ENCODE measurements at regions not wholly inside any gene's neighbourhood (a gene's known extent, or its start where the extent isn't known, plus 50 kb on each side); places are given as distances from the start of the nearest gene placed in this dataset.
A peak's percentile ranks its signal among the peaks of the same experiment; 100 is the strongest.
"Not testable (repeated sequence)": the region's sequence is repeated elsewhere in the genome, so short reads cannot be mapped to it uniquely, and the experiment has no call there.

DNA sequence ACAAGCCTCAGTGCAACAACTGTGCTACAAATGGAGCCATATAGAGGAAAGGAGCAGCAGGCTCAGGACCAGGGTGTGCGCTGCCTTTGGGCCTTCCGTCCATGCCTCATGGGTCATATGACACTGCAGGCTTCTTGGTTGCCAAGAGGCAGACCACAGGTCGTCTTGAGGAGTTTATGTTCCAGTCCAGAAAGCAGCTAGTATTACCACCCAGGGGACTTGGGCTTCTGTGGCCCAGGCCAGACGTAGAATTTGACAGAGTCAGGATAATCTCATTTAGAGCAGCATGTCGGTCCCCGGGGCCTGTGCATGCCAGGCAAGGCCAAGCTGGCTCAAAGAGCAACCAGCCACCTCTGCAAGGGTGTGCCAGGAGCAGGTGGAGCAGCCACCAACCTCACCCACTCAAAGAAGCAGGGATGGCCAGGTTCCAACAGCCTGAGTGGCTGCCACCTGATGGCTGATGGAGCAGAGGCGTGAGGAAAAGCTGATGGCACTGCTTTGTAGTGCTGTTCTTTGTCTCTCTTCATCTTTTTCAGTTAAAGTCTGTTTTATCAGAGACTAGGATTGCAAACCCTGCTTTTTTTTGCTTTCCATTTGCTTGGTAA, 109.1 kb downstream of the CCDC74A start:
- H3K4me2 ChIP-seq (ENCODE audit: insufficient read depth, low read length); ATAC-seq; H3K9me3 ChIP-seq (replicated peaks; ENCODE audit: control insufficient read depth, insufficient read depth, low read depth, low read length); H3K79me2 ChIP-seq (ENCODE audit: control insufficient read depth, insufficient read depth, low read length); H4K20me1 ChIP-seq (replicated peaks; ENCODE audit: control insufficient read depth, insufficient read depth, low read length); H3K9me1 ChIP-seq (ENCODE audit: control insufficient read depth, insufficient read depth, low read length); H3K27me3 ChIP-seq (ENCODE audit: control insufficient read depth in 2 of 2, insufficient read depth in 2 of 2, low read length in 2 of 2); BruUV-seq (replicated peaks); H3K4me3 ChIP-seq; H2AFZ ChIP-seq (ENCODE audit: low read depth, low read length); CTCF ChIA-PET (ENCODE audit: low intra/inter-chr PET ratio); DNase-seq (ENCODE audit: extremely low read depth in 1 of 4, low spot score in 3 of 4); POLR2A ChIA-PET; H3K9ac ChIP-seq (ENCODE audit: insufficient read depth in 1 of 2, low read depth in 2 of 2, low read length in 2 of 2); H3K27ac ChIP-seq (ENCODE audit: extremely low read depth, low read depth, low read length); in situ Hi-C loops (cut with MboI); FAIRE-seq; intact Hi-C loops (cut with micrococcal nuclease); H3K36me3 ChIP-seq (ENCODE audit: control insufficient read depth, insufficient read depth, low read length): not testable (repeated sequence)
- WGBS (ENCODE audit: insufficient coverage, low coverage, missing lambda C conversion rate), result 48% methylated on average over 6 of the region's 7 CpGs
- peaks cover 0 to 10% of the 10 kb centered on the region in 2 experiments; a peak in 3 of 5 replicates for H3K4me1 ChIP-seq (replicated peaks in 1 of 2; ENCODE audit: control insufficient read depth in 2 of 2, insufficient read depth in 2 of 2, low read length in 2 of 2)

DNA sequence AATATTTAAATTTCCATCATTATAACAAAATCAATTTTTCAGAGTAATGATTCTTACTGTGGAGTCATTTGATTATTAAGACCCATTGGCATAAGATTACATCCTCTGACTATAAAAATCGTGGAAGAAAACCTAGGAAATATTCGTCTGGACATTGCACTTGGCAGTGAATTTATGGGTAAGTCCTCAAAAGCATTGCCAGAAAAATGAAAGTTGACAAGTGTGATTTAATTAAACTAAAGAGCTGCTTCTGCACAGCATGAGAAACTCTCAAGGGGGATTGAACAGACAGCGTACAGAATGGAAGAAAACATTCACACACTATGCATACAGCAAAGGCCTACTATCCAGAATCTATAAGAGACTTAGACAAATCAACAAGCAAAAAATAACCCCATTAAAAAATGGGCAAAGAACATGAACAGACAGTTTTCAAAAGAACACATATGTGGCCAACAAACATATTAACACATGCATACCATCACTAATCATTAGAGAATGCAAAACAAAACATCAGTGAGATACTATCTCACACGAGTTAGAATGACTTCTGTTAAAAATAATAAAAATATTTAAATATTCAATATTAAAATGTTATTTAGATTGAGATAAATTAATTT, 111.4 kb downstream of the CCDC74A start:
- WGBS (ENCODE audit: insufficient coverage, low coverage, missing lambda C conversion rate), result 54% methylated on average over 4 of the region's 4 CpGs
- H3K9ac ChIP-seq (ENCODE audit: insufficient read depth in 1 of 2, low read depth in 2 of 2, low read length in 2 of 2); H3K79me2 ChIP-seq (ENCODE audit: control insufficient read depth, insufficient read depth, low read length); H3K27ac ChIP-seq (ENCODE audit: extremely low read depth, low read depth, low read length); CTCF ChIA-PET (ENCODE audit: low intra/inter-chr PET ratio); H3K9me1 ChIP-seq (ENCODE audit: control insufficient read depth, insufficient read depth, low read length); FAIRE-seq; BruUV-seq (replicated peaks); H2AFZ ChIP-seq (ENCODE audit: low read depth, low read length); H3K9me3 ChIP-seq (replicated peaks; ENCODE audit: control insufficient read depth, insufficient read depth, low read depth, low read length); H3K4me3 ChIP-seq; ATAC-seq; POLR2A ChIA-PET; H4K20me1 ChIP-seq (replicated peaks; ENCODE audit: control insufficient read depth, insufficient read depth, low read length); intact Hi-C loops (cut with micrococcal nuclease); H3K36me3 ChIP-seq (ENCODE audit: control insufficient read depth, insufficient read depth, low read length); H3K27me3 ChIP-seq (ENCODE audit: control insufficient read depth in 2 of 2, insufficient read depth in 2 of 2, low read length in 2 of 2); in situ Hi-C loops (cut with MboI); H3K4me2 ChIP-seq (ENCODE audit: insufficient read depth, low read length); DNase-seq (ENCODE audit: extremely low read depth in 1 of 4, low spot score in 3 of 4): not testable (repeated sequence)
- TF ChIP-seq AFF1 (IDR thresholded peaks at IDR 0.05; ENCODE audit: low read depth in 1 of 2, partially characterized antibody in 2 of 2), result peak in 1 of 2 experiments; percentile 92
- peaks cover 0 to 17% of the 10 kb centered on the region in 2 experiments; a peak in 3 of 5 replicates for H3K4me1 ChIP-seq (replicated peaks in 1 of 2; ENCODE audit: control insufficient read depth in 2 of 2, insufficient read depth in 2 of 2, low read length in 2 of 2)

Data from K562 (cell line).